Stimulated activated CD8-positive, alpha-beta memory T cell treated with anti-CD3 and anti-CD28 coated beads, Interleukin-12 subunit alpha, Interleukin-12 subunit beta, amount 100 ng/mL, for 24 hours (primary cell): ENCODE measurements at regions not wholly inside any gene's neighbourhood (a gene's known extent, or its start where the extent isn't known, plus 50 kb on each side); places are given as distances from the start of the nearest gene placed in this dataset.

Source experiments
- DNase-seq: peaks from one replicate; pipeline ENCODE4 v3.0.0-alpha.2; 2020; ENCODE audit errors: extremely low read depth

- DNase-seq = no peak
These were observed 273.2 kb upstream of the PARD3B start for GRCh38 chr2:204272089-204272488.

GRCh38 chr2:204272610-204273287 is 272.5 kb upstream of the PARD3B start:
- no peak for DNase-seq

- DNase-seq = no peak
These were observed 270.8 kb upstream of the PARD3B start for GRCh38 chr2:204274429-204274828.

GRCh38 chr2:204274991-204275390 is 270.3 kb upstream of the PARD3B start:
- DNase-seq = no peak

- no peak for DNase-seq
These were observed 268.0 kb upstream of the PARD3B start for GRCh38 chr2:204277226-204277625.

- DNase-seq = no peak
These were observed 266.8 kb upstream of the PARD3B start for GRCh38 chr2:204278454-204278853.

GRCh38 chr2:204279819-204280218 is 265.5 kb upstream of the PARD3B start:
- no peak for DNase-seq

- DNase-seq = no peak
These were observed 265.0 kb upstream of the PARD3B start for GRCh38 chr2:204280262-204280668.

GRCh38 chr2:204282081-204282480 is 263.2 kb upstream of the PARD3B start:
- no peak for DNase-seq

GRCh38 chr2:204282525-204282924 is 262.8 kb upstream of the PARD3B start:
- no peak for DNase-seq

GRCh38 chr2:204289066-204289465 is 256.2 kb upstream of the PARD3B start:
- DNase-seq = no peak

GRCh38 chr2:204292439-204292838 is 252.8 kb upstream of the PARD3B start:
- no peak for DNase-seq

- DNase-seq = no peak
These were observed 251.2 kb upstream of the PARD3B start for GRCh38 chr2:204293884-204294747.

- DNase-seq = no peak
These were observed 246.9 kb upstream of the PARD3B start for GRCh38 chr2:204298404-204298803.

GRCh38 chr2:204299766-204300165 is 245.5 kb upstream of the PARD3B start:
- DNase-seq = no peak

GRCh38 chr2:204306667-204307066 is 238.6 kb upstream of the PARD3B start:
- no peak for DNase-seq

GRCh38 chr2:204312105-204312504 is 233.2 kb upstream of the PARD3B start:
- no peak for DNase-seq

GRCh38 chr2:204313256-204313655 is 232.0 kb upstream of the PARD3B start:
- no peak for DNase-seq

- no peak for DNase-seq
These were observed 230.0 kb upstream of the PARD3B start for GRCh38 chr2:204315236-204315662.

GRCh38 chr2:204317640-204318039 is 227.6 kb upstream of the PARD3B start:
- no peak for DNase-seq

- no peak for DNase-seq
These were observed 224.1 kb upstream of the PARD3B start for GRCh38 chr2:204321027-204321800.
